ENCODE measurements at regions not wholly inside any gene's neighbourhood (a gene's known extent, or its start where the extent isn't known, plus 50 kb on each side); places are given as distances from the start of the nearest gene placed in this dataset.

DNA sequence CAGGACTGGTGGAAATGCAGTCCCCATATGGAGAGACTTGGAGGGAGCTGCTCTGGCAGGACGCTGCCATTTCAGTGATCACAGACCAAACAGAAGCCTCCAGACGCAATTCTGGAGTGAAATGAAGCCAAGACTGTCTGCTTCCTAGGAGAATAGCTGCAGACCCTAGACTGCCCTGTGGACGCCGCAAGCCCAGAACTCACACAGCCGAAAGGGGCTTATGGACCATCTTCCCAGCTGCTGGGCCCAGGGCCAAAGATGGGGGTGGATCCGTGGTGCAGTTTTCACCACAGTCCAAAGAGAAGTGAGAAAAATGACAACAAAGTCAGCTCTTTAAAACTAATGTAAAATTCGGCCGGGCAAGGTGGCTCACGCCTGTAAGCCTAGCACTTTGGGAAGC, 165.7 kb downstream of the CBLN1 start:
- no peak overlapping the region for H3K4me3 ChIP-seq (ENCODE audit: low read length)
- TF ChIP-seq CTCF (conservative IDR thresholded peaks at IDR 0.05; ENCODE audit: low read depth, low read length) = no peak
- DNase-seq (ENCODE audit: low read depth) = no peak

DNA sequence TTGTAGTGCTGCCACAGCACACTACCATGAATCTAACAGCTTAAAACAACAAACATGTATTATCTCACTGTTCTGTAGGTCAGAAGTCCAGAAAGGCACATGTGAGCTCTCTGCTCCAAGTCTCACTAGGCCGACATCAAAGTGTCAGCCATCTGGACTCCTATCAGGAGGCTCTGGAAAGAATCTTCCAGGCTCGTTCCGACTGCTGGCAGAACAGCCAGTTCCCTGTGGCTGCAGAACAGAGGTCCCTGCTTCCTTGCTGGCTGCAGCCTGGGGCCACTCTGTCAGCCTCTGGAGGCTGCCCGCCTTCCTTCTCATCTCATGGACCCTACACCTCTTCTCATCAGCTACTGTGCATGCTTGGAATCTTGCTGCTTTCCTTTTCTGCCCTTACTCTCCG, 168.9 kb downstream of the CBLN1 start:
- H3K4me3 ChIP-seq (ENCODE audit: low read length) = no peak overlapping the region
- TF ChIP-seq CTCF (conservative IDR thresholded peaks at IDR 0.05; ENCODE audit: low read depth, low read length) = no peak
- no peak for DNase-seq (ENCODE audit: low read depth)

DNA sequence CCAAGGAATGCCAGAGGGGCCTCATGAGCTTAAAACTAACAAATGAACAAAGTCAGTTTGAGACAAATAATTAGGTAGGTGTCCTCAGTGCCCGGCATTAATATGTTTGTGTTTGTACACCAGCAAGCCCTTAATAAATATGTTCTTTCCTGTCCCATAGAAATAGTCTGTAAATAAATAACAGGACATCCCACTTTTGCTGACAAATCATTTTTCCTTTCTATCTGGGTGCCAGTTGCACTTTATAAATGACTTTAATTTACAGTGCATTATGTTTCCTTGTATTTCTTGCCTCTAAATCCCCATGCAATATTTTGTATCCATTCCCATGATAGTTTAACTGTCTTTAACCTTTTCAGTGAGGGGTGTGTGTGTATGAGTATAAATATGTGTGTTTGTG, 170.3 kb downstream of the CBLN1 start:
- no peak for TF ChIP-seq CTCF (conservative IDR thresholded peaks at IDR 0.05; ENCODE audit: low read depth, low read length)
- DNase-seq (ENCODE audit: low read depth) = no peak

GRCh38 chr16:49108611-49109010, 173.0 kb downstream of the CBLN1 start:
- DNase-seq (ENCODE audit: low read depth) = no peak
- no peak for TF ChIP-seq CTCF (conservative IDR thresholded peaks at IDR 0.05; ENCODE audit: low read depth, low read length)
- no peak overlapping the region for H3K4me3 ChIP-seq (ENCODE audit: low read length)

More for the DNA sequence above, 170.3 kb downstream of the CBLN1 start:
- no peak overlapping the region for H3K4me3 ChIP-seq (ENCODE audit: low read length)

GRCh38 chr16:49103298-49103697, 178.3 kb downstream of the CBLN1 start:
- TF ChIP-seq CTCF (conservative IDR thresholded peaks at IDR 0.05; ENCODE audit: low read depth, low read length) = no peak
- no peak overlapping the region for H3K4me3 ChIP-seq (ENCODE audit: low read length)
- DNase-seq (ENCODE audit: low read depth) = no peak

DNA sequence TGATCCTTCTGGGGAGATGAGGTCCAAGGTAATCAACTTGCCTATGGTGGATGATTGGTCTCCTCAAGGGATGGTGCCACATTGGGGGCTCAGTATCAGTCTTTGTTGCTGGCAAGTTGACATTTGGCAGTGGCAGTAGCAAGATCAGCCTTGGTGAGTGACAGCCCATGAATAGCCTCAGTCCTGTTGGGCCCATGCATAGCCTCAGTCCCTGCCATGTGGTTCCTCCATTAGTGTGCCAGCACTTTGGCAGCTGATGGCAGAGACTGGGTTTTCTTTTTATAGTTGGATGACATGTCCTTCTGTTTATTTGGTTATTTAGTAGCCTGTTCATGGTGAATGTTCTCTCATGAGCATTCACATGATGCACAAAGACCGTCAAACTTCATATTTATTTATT, 179.6 kb downstream of the CBLN1 start:
- H3K4me3 ChIP-seq (ENCODE audit: low read length) = no peak overlapping the region
- no peak for DNase-seq (ENCODE audit: low read depth)
- no peak for TF ChIP-seq CTCF (conservative IDR thresholded peaks at IDR 0.05; ENCODE audit: low read depth, low read length)

DNA sequence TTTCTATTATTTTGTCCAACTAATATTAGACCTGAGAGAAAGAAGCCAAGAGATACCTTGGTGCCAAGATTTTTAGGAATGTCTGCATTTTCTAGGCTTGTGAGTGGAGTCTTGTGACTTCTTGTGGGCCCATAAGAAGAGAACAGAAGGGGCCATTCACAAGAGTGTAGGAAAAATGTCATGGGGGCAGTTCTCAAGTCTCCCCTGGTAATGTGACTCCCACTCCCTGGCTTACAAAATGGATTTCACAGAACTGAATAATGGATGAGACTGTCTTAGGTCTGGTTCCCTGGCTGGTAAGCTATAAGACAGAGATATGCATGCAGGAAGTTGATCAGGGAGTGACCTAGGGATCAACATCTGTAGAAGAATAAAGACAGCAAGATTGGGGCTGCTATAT, 181.3 kb downstream of the CBLN1 start:
- TF ChIP-seq CTCF (conservative IDR thresholded peaks at IDR 0.05; ENCODE audit: low read depth, low read length) = no peak
- H3K4me3 ChIP-seq (ENCODE audit: low read length) = no peak overlapping the region
- no peak for DNase-seq (ENCODE audit: low read depth)

Measured in retinal pigment epithelial cell (primary cell).